ENCODE measurements at regions not wholly inside any gene's neighbourhood (a gene's known extent, or its start where the extent isn't known, plus 50 kb on each side); places are given as distances from the start of the nearest gene placed in this dataset.

DNA sequence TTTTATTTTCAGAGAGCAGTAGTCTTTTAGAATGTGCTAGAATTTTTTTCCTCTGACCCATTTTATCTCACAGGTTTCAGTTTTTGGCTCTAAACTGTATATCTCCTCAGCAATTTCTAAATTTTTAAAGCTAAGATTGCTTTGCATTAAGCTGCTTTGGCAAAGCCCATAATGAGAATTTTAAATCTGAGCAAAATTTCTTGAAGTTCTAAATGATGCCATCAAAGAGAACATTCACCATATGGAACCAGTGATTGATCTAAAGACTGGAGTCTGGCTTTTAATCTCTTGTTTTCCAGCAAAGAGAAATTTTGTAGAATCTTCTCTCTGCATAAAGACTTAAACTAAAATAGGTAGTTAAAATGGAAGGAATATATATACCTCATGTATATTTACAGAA, 313.6 kb downstream of the TBC1D32 start:
- intact Hi-C loops (cut with micrococcal nuclease), result no loop called here
- no peak for ATAC-seq
- DNase-seq, result no peak

DNA sequence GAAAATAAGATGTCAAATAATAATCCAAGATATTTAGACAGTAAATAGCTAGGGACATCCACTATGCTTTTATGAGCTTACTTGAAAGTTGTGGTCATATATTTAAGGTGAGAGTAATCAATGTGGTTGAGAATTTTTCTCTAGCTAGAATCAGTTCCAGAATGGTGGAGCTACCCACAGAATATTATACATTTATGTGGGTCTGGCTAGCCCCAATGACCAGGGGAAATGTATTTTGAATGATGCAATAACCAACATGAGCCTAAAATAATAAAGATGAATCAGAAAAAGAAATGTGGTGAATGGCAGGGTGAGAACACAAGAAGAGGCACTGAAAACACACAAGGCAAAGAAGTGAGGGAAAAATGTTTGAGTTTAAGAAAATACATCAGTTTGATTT, 325.7 kb downstream of the TBC1D32 start:
- intact Hi-C loops (cut with micrococcal nuclease), result no loop called here
- no peak for ATAC-seq

DNA sequence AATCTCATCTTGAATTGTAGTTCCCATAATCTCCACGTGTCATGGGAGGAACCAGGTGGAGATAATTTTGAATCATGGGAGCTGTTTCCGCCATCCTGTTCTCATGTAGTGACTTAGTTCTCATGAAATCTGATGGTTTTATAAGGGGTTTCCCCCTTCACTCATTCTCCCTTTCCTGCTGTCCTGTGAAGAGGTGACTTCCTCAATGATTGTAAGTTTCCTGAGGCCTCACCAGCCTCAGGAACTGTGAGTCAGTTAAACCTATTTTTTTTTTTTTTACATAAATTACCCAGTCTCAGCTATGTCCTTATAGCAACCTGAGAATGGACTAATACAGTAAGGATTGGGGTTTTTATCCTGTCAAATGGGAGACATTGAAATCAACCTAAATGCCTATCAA, 328.3 kb downstream of the TBC1D32 start:
- DNase-seq, result no peak

More for the DNA sequence above, 325.7 kb downstream of the TBC1D32 start:
- no peak for DNase-seq

DNA sequence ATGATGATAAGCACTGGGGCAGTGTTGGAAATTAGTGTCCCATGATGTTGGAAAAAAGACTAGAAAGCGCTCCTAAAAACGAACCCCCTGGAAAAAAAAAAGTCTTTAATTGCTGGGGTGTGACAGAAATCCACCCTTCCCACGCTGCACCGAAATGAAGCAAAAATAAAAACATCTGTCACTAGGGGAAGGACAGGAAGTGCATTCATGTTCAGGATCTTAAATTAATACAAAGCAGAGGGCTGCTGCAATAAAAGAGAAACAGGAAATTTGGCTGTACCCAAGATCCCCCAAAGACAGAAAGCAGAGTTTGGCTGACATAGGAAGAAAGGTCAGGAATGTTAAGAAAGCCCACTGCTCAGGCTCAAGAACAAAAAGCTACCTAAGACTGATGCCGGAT, 333.9 kb downstream of the TBC1D32 start:
- intact Hi-C loops (cut with micrococcal nuclease), result no loop called here
- no peak for DNase-seq
- ATAC-seq, result no peak

More for the DNA sequence above, 328.3 kb downstream of the TBC1D32 start:
- intact Hi-C loops (cut with micrococcal nuclease), result no loop called here
- no peak for ATAC-seq

DNA sequence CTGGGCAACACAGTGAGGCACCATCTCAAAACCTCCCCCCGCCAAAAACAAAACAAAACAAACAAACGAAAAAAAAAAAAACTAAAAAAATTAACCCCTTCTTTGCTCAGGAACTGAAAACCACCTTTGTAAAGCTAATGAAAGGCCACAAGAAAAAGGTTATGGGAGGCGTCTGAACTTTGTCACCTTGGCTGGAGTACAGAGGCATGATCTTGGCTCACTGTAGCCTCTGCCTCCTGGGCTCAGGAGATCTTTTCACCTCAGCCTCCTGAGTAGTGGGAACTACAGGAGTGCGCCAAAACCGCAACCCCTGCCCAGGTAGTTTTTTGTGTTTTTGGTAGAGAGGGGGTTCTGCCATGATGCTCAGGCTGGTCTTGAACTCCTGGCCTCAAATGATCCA, 337.9 kb downstream of the TBC1D32 start:
- ATAC-seq (no peak), DNase-seq (no peak)
- intact Hi-C loops (cut with micrococcal nuclease), result no loop called here

DNA sequence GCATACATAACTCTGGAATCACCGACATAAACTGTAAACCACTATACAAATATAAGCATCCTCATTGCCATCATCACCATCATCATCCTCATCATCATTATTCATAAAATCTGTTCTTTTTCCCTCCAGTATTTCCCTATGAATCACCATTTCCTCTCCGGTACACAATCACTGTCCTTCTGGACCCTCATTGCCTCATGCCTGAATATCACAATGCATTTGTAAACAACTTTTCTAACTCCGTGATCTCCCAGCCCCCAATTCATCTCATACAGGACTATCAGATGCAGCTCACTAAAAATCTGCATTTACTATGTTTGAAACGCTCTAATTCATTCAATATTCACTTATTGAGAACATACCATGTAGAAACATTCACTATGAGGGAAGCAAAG, 339.7 kb downstream of the TBC1D32 start:
- DNase-seq (no peak), ATAC-seq (no peak)
- intact Hi-C loops (cut with micrococcal nuclease), result no loop called here

DNA sequence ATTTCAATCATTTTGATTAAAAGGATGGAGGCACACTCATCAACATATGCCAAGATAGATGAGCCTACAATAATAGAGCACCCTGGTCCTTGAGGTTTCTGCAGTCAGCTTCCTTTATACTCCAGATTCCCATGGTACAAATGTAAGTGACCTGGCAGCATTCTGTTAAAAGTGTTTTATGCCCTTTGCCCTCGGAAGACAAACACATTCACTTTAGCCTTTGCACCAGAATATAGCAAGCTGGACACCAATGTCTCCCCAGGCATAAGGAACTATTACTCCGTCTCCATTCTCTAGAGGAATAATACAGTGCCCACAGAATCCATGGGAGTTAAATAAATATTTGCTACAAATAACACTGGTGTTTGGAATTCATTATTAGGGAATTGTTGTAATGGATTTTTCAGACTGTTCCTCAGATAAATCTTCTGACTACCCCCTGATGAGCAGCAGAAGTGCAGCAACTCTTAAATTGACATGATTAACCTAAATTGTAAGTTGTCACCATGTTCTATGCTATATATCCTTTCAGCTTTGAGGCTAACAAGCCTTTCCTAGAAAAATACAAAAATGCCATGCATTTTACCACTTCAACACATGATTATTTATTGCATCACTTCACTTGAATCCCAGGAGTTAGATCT, 340.2 kb downstream of the TBC1D32 start:
- intact Hi-C loops (cut with micrococcal nuclease), result no loop called here
- ATAC-seq (no peak), DNase-seq (no peak)

DNA sequence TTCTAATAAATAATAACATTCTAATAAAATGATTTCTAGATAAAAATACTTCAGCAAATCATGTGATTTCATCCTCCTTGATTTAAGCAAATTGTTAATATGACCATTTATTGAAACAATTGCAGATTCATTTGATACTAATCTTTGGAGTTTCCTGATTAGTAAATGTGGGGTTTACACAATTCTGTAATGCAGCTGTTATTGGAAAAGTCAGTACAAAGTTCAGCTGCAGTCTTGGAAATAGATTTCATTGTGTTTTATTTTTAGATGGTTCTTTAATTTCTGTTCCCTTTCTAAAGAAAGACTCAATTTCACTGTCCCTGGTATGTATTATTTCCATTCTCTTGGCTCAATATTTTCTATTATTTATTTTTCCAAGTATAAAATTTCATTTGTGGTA, 342.0 kb downstream of the TBC1D32 start:
- ATAC-seq (no peak), DNase-seq (no peak)
- intact Hi-C loops (cut with micrococcal nuclease), result no loop called here

DNA sequence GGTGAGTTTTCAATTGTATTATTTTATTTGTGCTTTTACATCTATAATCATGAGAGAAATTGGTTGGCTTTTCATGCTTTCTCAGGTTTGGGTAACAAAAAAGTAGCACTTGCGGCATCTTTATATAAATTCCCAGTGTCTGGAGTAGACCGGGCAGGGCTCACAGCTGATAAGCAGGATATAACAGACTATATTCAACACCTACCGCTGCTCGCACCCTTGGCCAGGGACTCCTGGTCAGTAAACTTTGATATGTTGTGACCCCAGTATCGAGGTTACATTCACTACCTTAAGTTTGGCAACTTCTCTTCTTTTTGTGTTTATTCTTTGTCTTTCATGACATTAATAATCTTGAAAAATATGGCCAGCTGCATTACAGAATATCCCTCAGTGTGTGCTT, 343.4 kb downstream of the TBC1D32 start:
- ATAC-seq, result no peak
- no peak for DNase-seq
- intact Hi-C loops (cut with micrococcal nuclease), result no loop called here

DNA sequence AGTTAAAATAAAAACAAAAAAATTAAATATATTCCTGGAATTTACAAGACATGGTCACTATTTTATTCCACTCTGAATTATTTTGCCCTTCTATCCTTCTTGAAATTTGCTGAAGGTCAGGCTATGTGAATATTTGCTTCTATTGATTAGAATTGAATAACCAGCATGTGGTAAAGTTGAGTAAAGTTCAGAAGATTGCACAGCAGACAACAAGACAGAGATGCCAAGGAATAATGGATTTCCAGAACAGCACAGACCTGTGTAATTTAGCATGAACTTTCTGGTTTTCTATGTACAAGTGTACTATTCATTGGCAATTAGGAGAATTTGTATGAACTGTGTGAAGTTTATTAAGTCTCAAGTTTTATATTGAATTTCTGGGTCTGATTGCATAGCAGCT, 352.4 kb downstream of the TBC1D32 start:
- ATAC-seq (no peak), DNase-seq (no peak)
- intact Hi-C loops (cut with micrococcal nuclease), result no loop called here

DNA sequence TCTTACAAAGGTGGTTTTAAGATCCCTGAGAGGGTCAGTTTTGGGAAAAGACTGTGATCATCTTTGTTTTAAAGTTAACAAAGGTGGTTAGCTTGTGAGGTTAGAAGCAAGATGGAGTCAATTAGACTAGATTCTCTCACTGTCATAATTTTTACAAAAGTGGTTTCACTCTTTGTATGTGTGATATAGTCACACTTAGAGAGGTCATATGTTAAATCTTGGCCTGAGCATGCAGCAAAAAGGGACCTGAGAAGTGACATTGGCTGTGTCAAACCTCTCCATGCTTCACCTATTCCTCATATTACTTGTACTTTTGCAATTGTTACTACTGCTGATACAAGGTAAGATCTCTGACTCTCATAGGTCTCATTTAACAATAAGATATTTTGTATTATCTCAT, 368.0 kb downstream of the TBC1D32 start:
- no peak for DNase-seq
- intact Hi-C loops (cut with micrococcal nuclease), result no loop called here
- ATAC-seq, result no peak

DNA sequence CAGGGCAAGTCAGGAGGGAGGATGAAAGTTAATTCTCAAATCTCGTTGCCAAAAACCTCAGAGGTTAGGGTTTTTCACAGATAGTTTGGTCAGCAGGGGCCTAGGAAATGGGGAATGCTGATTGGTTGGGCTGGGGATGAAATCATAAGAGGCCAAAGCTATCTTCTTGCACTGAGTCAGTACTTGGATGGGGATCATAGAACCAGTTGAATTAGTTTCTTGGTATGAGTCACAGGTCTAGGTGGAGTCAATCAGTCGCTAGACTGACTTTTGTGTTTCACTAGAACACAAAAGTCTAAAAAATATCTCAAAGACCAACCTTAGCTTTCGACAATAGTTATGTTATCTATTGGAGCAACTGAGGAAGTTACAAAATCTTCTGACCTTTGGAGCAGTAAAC, 368.5 kb downstream of the TBC1D32 start:
- DNase-seq (no peak), ATAC-seq (no peak)
- intact Hi-C loops (cut with micrococcal nuclease), result no loop called here

DNA sequence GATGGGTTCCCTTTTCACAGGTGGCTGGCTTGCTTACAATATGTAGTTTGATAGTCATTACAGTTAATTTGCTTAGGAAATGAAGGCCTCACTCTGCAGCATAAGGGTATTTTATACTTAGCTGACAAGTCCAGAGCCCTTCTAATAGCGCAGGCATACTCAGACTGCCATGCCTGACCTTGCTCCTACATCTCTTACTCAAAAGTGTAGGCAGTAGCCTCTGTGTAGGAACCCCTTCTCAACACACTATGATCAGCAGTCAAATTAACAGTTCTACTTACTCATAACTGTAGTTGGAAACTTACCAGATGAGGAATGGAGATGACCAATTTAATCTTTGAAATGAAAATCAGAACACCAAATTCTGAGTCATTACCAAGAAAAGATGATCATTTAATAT, 373.5 kb downstream of the TBC1D32 start:
- ATAC-seq (no peak), DNase-seq (no peak)
- intact Hi-C loops (cut with micrococcal nuclease), result no loop called here

DNA sequence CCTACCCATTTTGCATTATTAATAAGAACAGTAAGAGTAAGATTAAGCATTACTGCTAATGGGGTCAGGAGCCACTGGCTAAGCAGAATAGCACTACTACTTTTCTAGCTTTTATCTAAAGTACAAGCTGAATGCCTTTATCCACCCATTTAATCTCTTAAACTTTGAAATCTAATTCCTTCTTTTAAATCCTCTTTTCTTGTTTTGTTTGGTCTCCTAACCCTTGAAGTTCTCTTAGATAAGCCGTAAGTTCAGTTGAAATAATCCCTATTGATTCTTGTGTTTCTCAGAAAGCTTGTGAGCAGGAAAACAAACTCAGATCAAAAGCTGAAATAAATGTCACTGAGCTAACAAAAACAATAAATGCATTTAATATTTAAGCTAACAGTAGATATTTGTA, 380.2 kb downstream of the TBC1D32 start:
- DNase-seq (no peak), ATAC-seq (no peak)
- intact Hi-C loops (cut with micrococcal nuclease), result no loop called here

DNA sequence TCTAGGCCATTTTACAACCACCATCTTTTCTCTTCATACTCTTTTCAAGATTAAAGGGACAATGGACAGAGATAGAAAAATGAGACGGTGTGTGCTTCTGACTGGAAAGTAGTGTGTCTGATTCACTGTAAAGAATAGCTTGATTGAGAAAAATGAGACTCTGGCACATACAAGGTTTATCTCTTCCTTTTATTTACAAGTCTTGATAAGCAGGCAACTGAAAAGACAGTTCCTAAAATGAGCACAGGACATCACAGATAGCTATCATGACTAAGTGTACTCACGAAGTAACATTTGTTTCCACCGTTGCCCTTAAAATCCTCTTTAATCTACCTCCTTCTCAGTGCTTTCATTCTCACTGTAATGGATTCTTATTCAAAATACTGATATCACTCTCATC, 383.0 kb downstream of the TBC1D32 start:
- DNase-seq, result no peak
- ATAC-seq, result no peak
- intact Hi-C loops (cut with micrococcal nuclease), result no loop called here

DNA sequence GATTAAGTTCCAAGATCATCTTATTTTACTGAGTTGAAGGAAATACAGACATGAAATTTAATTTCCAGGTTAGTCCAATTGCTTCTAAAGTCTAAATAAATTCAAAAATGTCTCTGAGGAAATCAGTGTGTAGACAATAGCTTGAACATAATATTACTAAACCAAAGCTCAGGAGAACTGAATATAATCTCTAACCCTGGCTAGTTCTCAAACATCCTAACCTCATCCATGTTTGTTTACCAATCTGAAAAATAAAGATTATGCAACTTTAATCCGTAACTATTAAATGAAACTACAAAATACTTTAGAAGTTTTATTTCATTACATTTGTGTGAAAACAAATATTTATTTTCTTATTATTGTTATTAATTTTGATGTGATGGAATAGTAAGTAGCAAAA, 387.2 kb downstream of the TBC1D32 start:
- DNase-seq, result no peak
- intact Hi-C loops (cut with micrococcal nuclease), result no loop called here

DNA sequence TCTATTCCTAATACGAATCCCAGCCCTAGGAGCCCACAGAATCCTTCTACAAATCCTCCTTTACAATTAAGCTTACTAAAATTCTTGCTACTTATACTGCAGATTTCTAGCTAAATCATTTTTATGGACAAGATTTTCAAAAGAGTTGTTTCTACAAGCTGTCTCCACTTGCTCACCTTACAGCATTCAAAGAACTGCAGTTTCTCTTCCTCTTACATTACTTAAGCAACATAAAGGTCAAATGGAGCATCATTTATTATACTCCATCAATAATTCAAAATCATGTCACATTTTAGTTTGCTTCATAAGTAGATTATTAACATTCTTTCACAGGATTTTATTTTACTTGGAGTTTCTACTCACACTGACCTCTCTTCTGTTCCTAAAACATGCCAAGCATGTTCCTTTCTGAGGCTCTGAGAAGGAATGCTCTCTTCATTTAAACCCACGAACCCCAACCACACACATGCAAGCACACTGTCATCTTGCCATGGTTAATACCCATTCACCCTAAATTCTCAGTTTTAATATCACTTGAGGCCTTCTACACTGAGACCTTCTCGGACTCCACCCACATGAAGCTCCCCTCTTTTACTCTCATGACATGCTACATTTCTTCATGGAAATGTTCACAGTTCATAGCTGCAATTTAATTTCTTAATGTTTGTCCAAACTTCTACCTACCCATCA, 388.2 kb downstream of the TBC1D32 start:
- no peak for ATAC-seq
- intact Hi-C loops (cut with micrococcal nuclease), result no loop called here
- DNase-seq, result no peak

More for the DNA sequence above, 387.2 kb downstream of the TBC1D32 start:
- ATAC-seq, result no peak

DNA sequence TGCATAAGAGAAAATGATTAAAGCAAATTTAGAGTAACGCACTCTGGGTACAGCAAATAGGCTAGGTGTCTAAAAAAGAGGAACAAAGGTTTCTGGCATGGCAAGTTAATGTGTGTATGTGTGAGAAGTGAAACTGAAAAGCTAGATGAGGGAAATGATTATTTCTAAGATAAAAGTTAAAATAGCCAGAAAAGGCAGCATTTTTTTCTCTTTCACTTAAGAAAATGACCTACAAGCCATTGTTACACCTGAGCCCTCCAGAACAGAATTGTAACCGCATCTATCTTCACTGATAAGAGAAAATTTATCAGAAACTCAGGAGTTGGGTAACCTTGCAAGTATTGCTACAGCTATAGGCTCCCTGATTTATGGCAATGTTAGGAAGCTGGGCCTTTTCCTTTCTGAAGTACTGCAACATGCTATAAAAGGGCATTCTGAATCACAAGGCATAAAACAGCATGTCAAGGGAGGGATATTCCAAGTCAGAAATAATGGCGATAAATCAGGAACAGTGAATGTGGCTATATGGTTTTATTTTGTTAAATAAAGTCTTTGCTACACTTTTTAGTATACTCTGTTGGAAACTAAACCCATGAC, 395.3 kb downstream of the TBC1D32 start:
- no peak for ATAC-seq
- intact Hi-C loops (cut with micrococcal nuclease), result no loop called here
- DNase-seq, result no peak

DNA sequence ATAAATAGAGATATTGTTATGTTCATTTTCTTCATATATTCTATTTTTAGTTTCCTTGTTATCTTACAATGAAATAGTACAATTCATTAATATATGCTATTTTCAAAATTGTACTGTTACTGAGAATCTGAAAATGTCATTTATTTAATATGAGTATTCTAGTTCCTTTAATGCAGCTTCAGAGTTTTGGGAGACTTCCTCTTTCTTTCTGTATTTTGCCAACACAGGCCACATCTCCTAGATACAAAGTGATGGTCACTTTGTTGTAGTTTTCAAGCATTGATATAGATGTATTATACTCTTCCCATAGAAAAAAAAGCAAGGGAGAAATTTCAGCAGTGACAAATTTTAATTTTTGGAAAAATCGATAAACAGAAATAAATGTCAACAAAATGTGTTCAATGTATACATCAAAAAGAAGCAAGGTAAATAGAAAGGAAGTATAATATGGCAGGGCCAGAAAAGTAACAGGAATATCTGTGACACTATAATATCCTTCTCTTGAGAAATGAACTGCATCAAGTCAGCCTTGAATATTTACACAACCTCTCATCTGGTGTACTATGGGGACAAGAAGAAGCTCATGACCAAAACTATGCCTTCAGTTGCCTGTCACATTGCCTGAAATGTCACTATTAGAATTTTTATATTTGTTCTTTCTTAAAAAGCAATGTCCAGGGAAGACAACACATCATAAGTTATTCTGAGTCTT, 396.0 kb downstream of the TBC1D32 start:
- intact Hi-C loops (cut with micrococcal nuclease), result no loop called here
- ATAC-seq (no peak), DNase-seq (no peak)

DNA sequence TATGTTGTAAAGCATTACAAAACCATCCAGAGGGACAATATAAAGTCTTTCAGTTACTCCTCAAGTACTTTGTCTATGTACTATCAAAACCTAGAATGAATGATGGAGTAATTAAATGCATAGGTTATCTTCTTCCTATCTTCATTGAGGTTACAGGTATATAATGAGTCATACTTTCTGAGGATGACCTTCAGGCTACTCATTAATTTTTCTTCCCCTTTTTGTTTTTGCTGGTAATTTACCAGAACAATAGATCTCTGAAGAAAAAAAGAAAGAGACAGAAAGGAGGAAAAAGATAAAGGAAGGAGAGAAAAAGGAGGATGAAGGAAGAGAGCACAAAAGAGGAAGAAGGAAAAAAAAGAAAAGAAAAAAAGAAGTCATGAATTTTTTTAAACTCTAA, 398.4 kb downstream of the TBC1D32 start:
- no peak for ATAC-seq
- DNase-seq, result no peak
- intact Hi-C loops (cut with micrococcal nuclease), result no loop called here
